ENCODE measurements at regions not wholly inside any gene's neighbourhood (a gene's known extent, or its start where the extent isn't known, plus 50 kb on each side); places are given as distances from the start of the nearest gene placed in this dataset.

DNA sequence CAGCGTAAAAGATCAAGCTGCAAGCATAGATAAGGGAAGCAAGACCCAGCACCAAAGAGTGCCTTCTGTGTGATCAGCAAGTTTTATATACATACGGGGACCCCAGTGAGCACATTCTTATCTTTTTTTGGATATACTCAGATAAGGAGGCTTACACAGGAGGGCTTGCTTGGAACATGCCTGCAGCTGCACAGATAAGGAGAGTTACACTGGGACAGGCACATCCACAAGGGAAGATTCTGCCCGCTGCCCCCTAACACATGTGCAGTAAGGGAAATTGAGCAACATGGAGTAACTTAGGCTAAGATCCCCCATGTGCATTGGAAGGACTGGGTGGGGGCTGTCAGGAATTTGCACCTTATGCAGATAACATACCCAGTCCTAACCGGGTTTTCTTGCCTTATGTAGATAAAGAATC lies 1334.8 kb downstream of the MRPL39 start:
- TF ChIP-seq, protein P1, sequence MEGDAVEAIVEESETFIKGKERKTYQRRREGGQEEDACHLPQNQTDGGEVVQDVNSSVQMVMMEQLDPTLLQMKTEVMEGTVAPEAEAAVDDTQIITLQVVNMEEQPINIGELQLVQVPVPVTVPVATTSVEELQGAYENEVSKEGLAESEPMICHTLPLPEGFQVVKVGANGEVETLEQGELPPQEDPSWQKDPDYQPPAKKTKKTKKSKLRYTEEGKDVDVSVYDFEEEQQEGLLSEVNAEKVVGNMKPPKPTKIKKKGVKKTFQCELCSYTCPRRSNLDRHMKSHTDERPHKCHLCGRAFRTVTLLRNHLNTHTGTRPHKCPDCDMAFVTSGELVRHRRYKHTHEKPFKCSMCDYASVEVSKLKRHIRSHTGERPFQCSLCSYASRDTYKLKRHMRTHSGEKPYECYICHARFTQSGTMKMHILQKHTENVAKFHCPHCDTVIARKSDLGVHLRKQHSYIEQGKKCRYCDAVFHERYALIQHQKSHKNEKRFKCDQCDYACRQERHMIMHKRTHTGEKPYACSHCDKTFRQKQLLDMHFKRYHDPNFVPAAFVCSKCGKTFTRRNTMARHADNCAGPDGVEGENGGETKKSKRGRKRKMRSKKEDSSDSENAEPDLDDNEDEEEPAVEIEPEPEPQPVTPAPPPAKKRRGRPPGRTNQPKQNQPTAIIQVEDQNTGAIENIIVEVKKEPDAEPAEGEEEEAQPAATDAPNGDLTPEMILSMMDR (IDR thresholded peaks at IDR 0.05; ENCODE audit: insufficient read depth, low read depth, low read length) = no peak
- no peak for TF ChIP-seq EZH2 (IDR thresholded peaks at IDR 0.05; ENCODE audit: insufficient read depth, low read length)

Data from astrocyte (in vitro differentiated cells and primary cell).